GM12878 (cell line): ENCODE measurements at regions not wholly inside any gene's neighbourhood (a gene's known extent, or its start where the extent isn't known, plus 50 kb on each side); places are given as distances from the start of the nearest gene placed in this dataset.
A peak's percentile ranks its signal among the peaks of the same experiment; 100 is the strongest.

Experiments
- ATAC-seq: fragments of 200-7000 bp; cut with Tn5 transposase; 3 replicates; pipeline ENCODE4 v1.9.1; 2020; ENCODE audit warnings: mild to moderate bottlenecking, moderate library complexity
- BruUV-seq: library from RNA; stranded (reverse); fragments of 400-500 nt; replicated peaks from 2 replicates; lab custom pipeline; 2021; lab: Mats Ljungman, UMichigan
- CTCF ChIA-PET: fragments of 300-600 bp; sonication (Branson Sonifier 250); formaldehyde crosslinking; extraction: SDS; loops from one replicate; lab custom pipeline; 2021; ENCODE audit warnings: inconsistent platforms; lab: Yijun Ruan, JAX
- POLR2A ChIA-PET: fragments of 350-600 bp; formaldehyde crosslinking; extraction: SDS; loops from one replicate; lab custom pipeline; 2021; ENCODE audit warnings: inconsistent platforms; lab: Charles Lee
- RAD21 ChIA-PET: fragments of 300-600 bp; sonication (Branson Sonifier 250); formaldehyde crosslinking; loops from one replicate; lab custom pipeline; 2023; ENCODE audit warnings: antibody characterized with exemption; ENCODE audit not compliant: unreplicated experiment; lab: Charles Lee
- SMC1A ChIA-PET: fragments of 300-600 bp; sonication (Branson Sonifier 250); formaldehyde crosslinking; loops from one replicate; lab custom pipeline; 2023; ENCODE audit not compliant: unreplicated experiment, uncharacterized antibody; lab: Charles Lee
- DNase-seq: peaks from one replicate; pipeline ENCODE4 v3.0.0-alpha.2; 2011; ENCODE audit warnings: low read depth, low spot score
- FAIRE-seq: peaks from 3 replicates; lab custom pipeline; 2011; peaks lifted over from hg19 to GRCh38; lab: Jason Lieb, UNC
- H2AFZ ChIP-seq: 2 replicates; pipeline ENCODE4 v1.6.0; 2011; ENCODE audit warnings: low read depth, low read length, control low read depth; ENCODE audit not compliant: control insufficient read depth
- H3K27ac ChIP-seq: 2 replicates; pipeline ENCODE4 v1.5.1; 2011; ENCODE audit warnings: control low read depth; ENCODE audit not compliant: control insufficient read depth, insufficient read depth
- H3K27me3 ChIP-seq, 2 experiments: replicated peaks in 1 of 2; 2 replicates each; pipeline versions ENCODE4 v1.6.0 to v1.6.1; 2011; ENCODE audit warnings: low read length in 1 of 2; ENCODE audit not compliant: control insufficient read depth in 2 of 2, insufficient read depth in 2 of 2
- H3K36me3 ChIP-seq, 2 experiments: 2 replicates each; pipeline ENCODE4 v1.5.1; 2011; ENCODE audit warnings: low read length in 1 of 2; ENCODE audit not compliant: control insufficient read depth in 2 of 2, insufficient read depth in 2 of 2
- H3K4me1 ChIP-seq: 2 replicates; pipeline ENCODE4 v1.6.1; 2011; ENCODE audit warnings: mild to moderate bottlenecking, low read length, moderate library complexity, mixed read lengths; ENCODE audit not compliant: control insufficient read depth, insufficient read depth
- H3K4me2 ChIP-seq: 2 replicates; pipeline ENCODE4 v1.6.0; 2011; ENCODE audit warnings: control low read depth; ENCODE audit not compliant: control insufficient read depth, insufficient read depth
- H3K4me3 ChIP-seq: fragments of 200-600 bp; sonication (generic); 2 replicates; pipeline ENCODE4 v1.5.1; 2016
- H3K79me2 ChIP-seq: 2 replicates; pipeline ENCODE4 v1.6.0; 2011; ENCODE audit warnings: low read length; ENCODE audit not compliant: control insufficient read depth, insufficient read depth
- H3K9ac ChIP-seq: 2 replicates; pipeline ENCODE4 v1.8.0; 2011; ENCODE audit warnings: low read length, control low read depth, mixed read lengths; ENCODE audit not compliant: control insufficient read depth, insufficient read depth
- H3K9me3 ChIP-seq: replicated peaks from 3 replicates; pipeline ENCODE4 v1.5.1; 2011; ENCODE audit warnings: mild to moderate bottlenecking, low read length; ENCODE audit not compliant: control insufficient read depth, insufficient read depth
- H4K20me1 ChIP-seq: 2 replicates; pipeline ENCODE4 v1.6.0; 2011; ENCODE audit not compliant: control insufficient read depth, insufficient read depth
- BHLHE40 ChIP-seq, 2 experiments: fragments of 450-650 bp in 1 of 2; IDR thresholded peaks; 2 replicates each; pipeline ENCODE4 v1.6.1; 2011 to 2017; ENCODE audit warnings: low read depth in 2 of 2, borderline replicate concordance in 1 of 2, improper control_type of control experiment in 1 of 2, low read length in 1 of 2, mild to moderate bottlenecking in 1 of 2
- HCFC1 ChIP-seq: fragments of 150-350 bp; IDR thresholded peaks from 2 replicates; pipeline ENCODE4 v1.6.1; 2014; ENCODE audit warnings: low read length
- HDAC6 ChIP-seq: fragments of 200-600 bp; sonication (generic); IDR thresholded peaks from one replicate; pipeline ENCODE4 v1.8.0; 2017; ENCODE audit warnings: antibody characterized with exemption; ENCODE audit not compliant: unreplicated experiment
- IKZF2 ChIP-seq, 2 experiments: fragments of 450-650 bp; IDR thresholded peaks; 2 replicates each; pipeline ENCODE4 v1.6.1; 2017; ENCODE audit warnings: mild to moderate bottlenecking in 2 of 2, moderate library complexity in 2 of 2
- KDM1A ChIP-seq: fragments of 200-600 bp; sonication (generic); IDR thresholded peaks from 2 replicates; pipeline ENCODE4 v1.6.1; 2016; ENCODE audit warnings: borderline replicate concordance
- NR2F1 ChIP-seq: fragments of 450-650 bp; conservative IDR thresholded peaks from 2 replicates; pipeline ENCODE4 v1.6.1; 2017; ENCODE audit warnings: mild to moderate bottlenecking
- USF2 ChIP-seq: IDR thresholded peaks from 2 replicates; pipeline ENCODE4 v1.6.1; 2011; ENCODE audit warnings: low read depth, low read length, improper control_type of control experiment, borderline replicate concordance
- ZNF687 ChIP-seq: fragments of 450-650 bp; IDR thresholded peaks from 2 replicates; pipeline ENCODE4 v1.6.1; 2017; ENCODE audit warnings: mild to moderate bottlenecking, moderate library complexity
- WGBS: methylation state at CpG from one replicate; pipeline ENCODE4 v1.1.6; 2016; ENCODE audit warnings: low lambda C conversion rate; ENCODE audit not compliant: insufficient replicate concordance, insufficient coverage; ENCODE audit errors: missing lambda C conversion rate; 5-methylcytosine and 5-hydroxymethylcytosine counted together
- in situ Hi-C: fragments of 300-500 bp; cut with MboI; formaldehyde crosslinking; loops from 9 replicates; pipeline ENCODE4 v1.14.3; 2018; ENCODE audit warnings: mixed read lengths
- intact Hi-C: fragments of 100-400 bp; cut with micrococcal nuclease; formaldehyde crosslinking; loops from one replicate; pipeline ENCODE4 v1.14.2; 2022; ENCODE audit not compliant: unreplicated experiment

GRCh38 chr17:68100000-68100641 lies 64.6 kb downstream of the KPNA2 start:
- DNase-seq (no peak), FAIRE-seq (no peak)
- Histone ChIP-seq H3K27me3 (0 out of 4 replicates have a peak, but pooled peaks cover 0 to 3% of the 10 kb centered on the region in 2 experiments), H4K20me1 (no peaks in the 10 kb centered on the region), H2AFZ (no peak overlapping the region), H3K4me2 (no peak overlapping the region), H3K9ac (no peak overlapping the region), H3K9me3 (no peaks in the 10 kb centered on the region; the same call in 2 of the 3 replicates), H3K36me3 (no peaks in the 10 kb centered on the region), H3K4me3 (no peak overlapping the region), H3K27ac (no peak overlapping the region), H3K79me2 (no peaks in the 10 kb centered on the region), H3K4me1 (peaks cover 4% of the 10 kb centered on the region; the same call in 1 of the 2 replicates)
- no TSS peak for BruUV-seq
- intact Hi-C loops = no loop called here
- in situ Hi-C loops = no loop called here
- WGBS = 76% methylated on average over 17 of the region's 17 CpGs
- POLR2A ChIA-PET = interaction anchor here (1.0 kb wide), 1 partner anchor 387 kb away, joined by 4 read pairs; no protein-coding TSS in a partner anchor
- CTCF ChIA-PET = interaction anchor here (1.3 kb wide), 1 partner anchor 14 kb away, joined by 3 read pairs; no protein-coding TSS in a partner anchor
- RAD21 ChIA-PET = interaction anchor here (1.2 kb wide), 1 partner anchor 42 kb away, joined by 3 read pairs; no protein-coding TSS in a partner anchor
- SMC1A ChIA-PET = interaction anchor here (1.0 kb wide), 1 partner anchor 12 kb away, joined by 3 read pairs; no protein-coding TSS in a partner anchor
- TF ChIP-seq IKZF2 (IDR thresholded peaks at IDR 0.05) (no peak), HDAC6 (no peak)
- TF ChIP-seq, all 136 proteins: peak for 0
- no peak for ATAC-seq

- H3K9me3 ChIP-seq = no peaks in the 10 kb centered on the region; the same call in 2 of the 3 replicates
- peak overlapping the region; percentile 56 for H3K9ac ChIP-seq
- no peaks in the 10 kb centered on the region for H4K20me1 ChIP-seq
- no peaks in the 10 kb centered on the region for H3K36me3 ChIP-seq
- intact Hi-C loops (no loop called here), in situ Hi-C loops (no loop called here)
- ChIA-PET POLR2A (interaction anchor here (0.5 to 1.0 kb wide), 2 partner anchors 131 to 386 kb away, joined by 3 to 4 read pairs; no protein-coding TSS in a partner anchor), CTCF (no interaction called here), SMC1A (no interaction called here), RAD21 (no interaction called here)
- H3K4me3 ChIP-seq = peak overlapping the region; percentile 70
- peak; percentile 98 for ATAC-seq
- peak overlapping the region; percentile 90 for H2AFZ ChIP-seq
- H3K4me2 ChIP-seq = peak overlapping the region; percentile 82
- WGBS = 15% methylated on average over 50 of the region's 88 CpGs
- FAIRE-seq = no peak
- H3K27me3 ChIP-seq = 0 out of 4 replicates have a peak, but pooled peaks cover 0 to 3% of the 10 kb centered on the region in 2 experiments
- H3K4me1 ChIP-seq = peaks cover 4% of the 10 kb centered on the region; the same call in 1 of the 2 replicates
- no peaks in the 10 kb centered on the region for H3K79me2 ChIP-seq
- DNase-seq = no peak
- no peak overlapping the region for H3K27ac ChIP-seq
- BruUV-seq = no TSS peak
- TF ChIP-seq ZNF687 = peak; percentile 95
- TF ChIP-seq KDM1A = no peak
- no peak; the same call in none of the 2 replicates for TF ChIP-seq HCFC1
- TF ChIP-seq BHLHE40 (IDR thresholded peaks at IDR 0.05; ENCODE audit: borderline replicate concordance in 1 of 2, low read depth in 2 of 2, low read length in 1 of 2) = peak in 1 of 2 experiments; percentile 54; a peak in 1 of 4 replicates
- TF ChIP-seq USF2 = no peak
- peak; percentile 37 for TF ChIP-seq NR2F1
These were observed 65.8 kb downstream of the KPNA2 start for GRCh38 chr17:68101075-68101986.
